ENCODE measurements at regions not wholly inside any gene's neighbourhood (a gene's known extent, or its start where the extent isn't known, plus 50 kb on each side); places are given as distances from the start of the nearest gene placed in this dataset.

DNA sequence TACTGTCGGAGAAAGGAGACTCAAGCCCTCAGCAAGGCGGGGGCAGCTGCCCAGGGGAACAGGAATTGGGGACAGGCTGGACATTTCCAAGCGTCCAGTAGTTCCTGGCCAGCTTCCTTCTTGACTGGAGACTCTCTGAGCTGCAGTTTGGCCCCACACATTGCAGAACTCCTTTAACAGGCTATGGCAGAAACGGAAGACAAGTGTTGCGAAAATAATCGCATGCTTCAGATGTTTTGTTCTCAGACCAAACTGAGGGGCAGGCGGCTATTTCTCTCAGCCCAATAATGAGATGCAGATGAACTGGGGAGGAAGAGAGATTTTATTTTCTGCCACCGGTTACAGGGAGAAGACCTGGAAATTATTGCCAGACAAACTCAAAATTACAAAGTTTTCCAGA lies 88.0 kb upstream of the PFKP start:
- Histone ChIP-seq H3K36me3 (ENCODE audit: low read depth, missing control alignments) (no peaks in the 10 kb centered on the region), H3K27me3 (no peaks in the 10 kb centered on the region), H3K4me1 (no peaks in the 10 kb centered on the region), H3K4me3 (no peak overlapping the region), H3K27ac (no peak overlapping the region), H3K9me3 (no peaks in the 10 kb centered on the region)
- intact Hi-C loops (cut with DNase I; ENCODE audit: low total_unique reads) = no loop called here
- TF ChIP-seq, protein P1, sequence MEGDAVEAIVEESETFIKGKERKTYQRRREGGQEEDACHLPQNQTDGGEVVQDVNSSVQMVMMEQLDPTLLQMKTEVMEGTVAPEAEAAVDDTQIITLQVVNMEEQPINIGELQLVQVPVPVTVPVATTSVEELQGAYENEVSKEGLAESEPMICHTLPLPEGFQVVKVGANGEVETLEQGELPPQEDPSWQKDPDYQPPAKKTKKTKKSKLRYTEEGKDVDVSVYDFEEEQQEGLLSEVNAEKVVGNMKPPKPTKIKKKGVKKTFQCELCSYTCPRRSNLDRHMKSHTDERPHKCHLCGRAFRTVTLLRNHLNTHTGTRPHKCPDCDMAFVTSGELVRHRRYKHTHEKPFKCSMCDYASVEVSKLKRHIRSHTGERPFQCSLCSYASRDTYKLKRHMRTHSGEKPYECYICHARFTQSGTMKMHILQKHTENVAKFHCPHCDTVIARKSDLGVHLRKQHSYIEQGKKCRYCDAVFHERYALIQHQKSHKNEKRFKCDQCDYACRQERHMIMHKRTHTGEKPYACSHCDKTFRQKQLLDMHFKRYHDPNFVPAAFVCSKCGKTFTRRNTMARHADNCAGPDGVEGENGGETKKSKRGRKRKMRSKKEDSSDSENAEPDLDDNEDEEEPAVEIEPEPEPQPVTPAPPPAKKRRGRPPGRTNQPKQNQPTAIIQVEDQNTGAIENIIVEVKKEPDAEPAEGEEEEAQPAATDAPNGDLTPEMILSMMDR (IDR thresholded peaks at IDR 0.05) = no peak
- no peak for TF ChIP-seq POLR2A (IDR thresholded peaks at IDR 0.05)
- WGBS, 2 donors = 63 to 65% methylated on average over 8 of the region's 8 CpGs
- no peak for DNase-seq

DNA sequence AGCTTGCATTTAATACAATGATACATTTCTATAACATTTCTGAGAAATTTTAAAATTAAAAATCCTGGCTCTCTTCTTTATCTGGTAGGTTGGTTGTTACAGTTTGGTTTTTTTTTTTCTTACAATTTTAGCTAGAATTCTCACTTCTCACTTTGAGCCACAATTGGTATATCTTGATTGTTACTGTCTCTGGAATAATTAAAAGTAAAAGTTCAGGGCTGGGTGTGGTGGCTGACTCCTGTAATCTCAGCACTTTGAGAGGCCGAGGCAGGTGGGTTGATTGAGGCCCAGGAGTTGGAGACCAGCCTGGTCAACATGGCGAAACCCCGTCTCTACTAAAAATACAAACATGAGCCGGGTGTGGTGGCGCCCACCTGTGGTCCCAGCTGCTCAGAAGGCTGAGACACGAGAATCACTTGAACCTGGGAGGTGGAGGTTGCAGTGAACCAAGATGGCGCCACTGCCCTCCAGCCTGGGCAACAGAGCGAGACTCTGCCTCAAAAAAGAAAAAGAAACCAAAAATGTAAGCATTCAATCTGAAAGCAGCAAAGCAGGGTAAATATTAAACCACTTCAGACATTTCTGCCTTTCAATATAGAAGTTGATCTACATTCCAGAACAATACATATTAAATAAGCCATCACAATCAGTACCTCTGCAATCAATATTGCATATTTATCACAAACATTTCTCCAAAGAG lies 88.6 kb upstream of the PFKP start:
- no peaks in the 10 kb centered on the region for H3K9me3 ChIP-seq
- TF ChIP-seq, protein P1 (IDR thresholded peaks at IDR 0.05) = no peak
- TF ChIP-seq POLR2A (IDR thresholded peaks at IDR 0.05) = no peak
- no peak overlapping the region for H3K4me3 ChIP-seq
- WGBS, 2 donors = 83 to 92% methylated on average over 8 of the region's 8 CpGs
- no peaks in the 10 kb centered on the region for H3K4me1 ChIP-seq
- no peaks in the 10 kb centered on the region for H3K27me3 ChIP-seq
- intact Hi-C loops (cut with DNase I; ENCODE audit: low total_unique reads) = no loop called here
- no peak for DNase-seq
- H3K27ac ChIP-seq = no peak overlapping the region
- H3K36me3 ChIP-seq (ENCODE audit: low read depth, missing control alignments) = no peaks in the 10 kb centered on the region

DNA sequence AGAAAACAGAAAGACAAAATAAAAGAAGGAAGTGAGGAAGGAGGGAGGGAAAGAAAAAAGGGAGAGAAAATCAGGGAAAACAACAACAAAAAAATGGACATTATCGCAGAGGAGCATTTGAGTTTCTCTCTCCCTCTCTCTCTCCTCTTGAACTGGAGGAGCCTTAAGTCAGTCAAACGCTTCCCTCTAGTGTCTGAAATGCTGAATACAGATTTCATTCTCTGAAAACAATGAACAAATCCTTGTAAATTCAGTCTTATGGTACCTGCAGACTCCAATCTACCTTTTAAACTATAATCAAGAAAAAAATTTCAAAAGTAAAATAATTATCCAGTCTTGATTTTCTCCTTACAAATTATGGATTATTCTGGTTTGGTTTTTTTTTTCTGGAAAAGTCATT lies 89.2 kb upstream of the PFKP start:
- Histone ChIP-seq H3K4me1 (no peaks in the 10 kb centered on the region), H3K27me3 (no peaks in the 10 kb centered on the region), H3K9me3 (no peaks in the 10 kb centered on the region), H3K4me3 (no peak overlapping the region), H3K27ac (no peak overlapping the region), H3K36me3 (ENCODE audit: low read depth, missing control alignments) (no peaks in the 10 kb centered on the region)
- DNase-seq = no peak
- TF ChIP-seq, protein P1 (IDR thresholded peaks at IDR 0.05) = peak; percentile 13 to 42 (median 29)
- TF ChIP-seq POLR2A (IDR thresholded peaks at IDR 0.05) = no peak
- WGBS, 2 donors = 22 to 27% methylated on average over 2 of the region's 2 CpGs
- intact Hi-C loops (cut with DNase I; ENCODE audit: low total_unique reads) = no loop called here

DNA sequence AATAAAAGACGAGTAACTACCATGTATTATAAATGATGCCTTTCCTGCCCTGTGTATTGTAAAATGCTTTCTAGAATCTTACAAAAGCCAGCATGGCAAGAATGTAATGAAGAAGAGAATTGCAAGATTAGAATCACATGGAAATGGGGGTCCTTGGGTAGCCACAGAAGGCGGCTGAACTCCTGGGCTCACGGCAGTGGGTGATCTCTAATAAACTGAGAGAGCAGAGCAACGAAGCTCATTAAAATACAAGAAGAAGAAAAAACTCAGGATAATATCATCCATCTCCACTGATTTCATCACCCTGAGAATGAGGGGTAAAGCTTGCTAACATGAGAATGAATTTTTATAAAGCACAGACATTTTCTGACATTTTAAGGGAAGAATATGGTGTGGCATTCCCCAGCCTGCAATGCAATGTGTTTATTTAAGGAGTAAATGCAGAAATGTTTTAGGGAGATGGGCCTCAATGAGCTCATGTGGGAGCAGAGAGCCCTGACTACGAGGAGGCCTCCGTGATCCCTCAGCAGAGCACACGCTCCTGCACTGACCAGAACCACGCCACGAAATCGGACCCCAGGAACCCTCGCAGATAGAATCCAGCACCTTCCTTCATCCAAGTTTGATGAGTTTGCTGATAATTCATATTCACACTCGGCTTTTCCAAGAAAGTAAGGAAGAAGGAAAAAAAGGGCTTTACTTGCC lies 92.7 kb upstream of the PFKP start:
- no peaks in the 10 kb centered on the region for H3K9me3 ChIP-seq
- H3K4me1 ChIP-seq = no peaks in the 10 kb centered on the region
- WGBS, 2 donors = 88% methylated on average over 12 of the region's 12 CpGs
- H3K27ac ChIP-seq = no peak overlapping the region
- no peaks in the 10 kb centered on the region for H3K27me3 ChIP-seq
- no peak for TF ChIP-seq POLR2A (IDR thresholded peaks at IDR 0.05)
- TF ChIP-seq, protein P1 (IDR thresholded peaks at IDR 0.05) = no peak
- intact Hi-C loops (cut with DNase I; ENCODE audit: low total_unique reads) = no loop called here
- DNase-seq = no peak
- no peaks in the 10 kb centered on the region for H3K36me3 ChIP-seq (ENCODE audit: low read depth, missing control alignments)
- H3K4me3 ChIP-seq = no peak overlapping the region
